ENCODE measurements at regions not wholly inside any gene's neighbourhood (a gene's known extent, or its start where the extent isn't known, plus 50 kb on each side); places are given as distances from the start of the nearest gene placed in this dataset.

DNA sequence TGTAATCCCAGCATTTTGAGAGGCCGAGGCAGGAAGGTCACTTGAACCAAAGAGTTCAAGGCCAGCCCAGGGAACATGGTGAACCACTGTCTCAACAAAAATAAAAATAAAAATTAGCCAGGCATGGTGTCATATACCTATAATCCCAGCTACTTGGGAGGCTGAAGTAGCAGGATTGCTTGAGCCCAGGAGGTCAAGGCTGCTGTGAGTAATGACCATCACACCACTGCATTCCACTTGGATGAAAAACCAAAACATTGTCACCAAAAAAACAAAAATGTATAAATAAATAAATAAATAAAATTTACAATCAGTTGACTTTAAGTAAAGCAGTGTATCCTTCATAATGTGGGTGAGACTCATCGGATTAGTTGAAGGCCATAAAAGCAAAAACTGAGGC lies 541.4 kb downstream of the CSNK1G3 start:
- POLR2A ChIA-PET, result no interaction called here
- TF ChIP-seq, protein P1, sequence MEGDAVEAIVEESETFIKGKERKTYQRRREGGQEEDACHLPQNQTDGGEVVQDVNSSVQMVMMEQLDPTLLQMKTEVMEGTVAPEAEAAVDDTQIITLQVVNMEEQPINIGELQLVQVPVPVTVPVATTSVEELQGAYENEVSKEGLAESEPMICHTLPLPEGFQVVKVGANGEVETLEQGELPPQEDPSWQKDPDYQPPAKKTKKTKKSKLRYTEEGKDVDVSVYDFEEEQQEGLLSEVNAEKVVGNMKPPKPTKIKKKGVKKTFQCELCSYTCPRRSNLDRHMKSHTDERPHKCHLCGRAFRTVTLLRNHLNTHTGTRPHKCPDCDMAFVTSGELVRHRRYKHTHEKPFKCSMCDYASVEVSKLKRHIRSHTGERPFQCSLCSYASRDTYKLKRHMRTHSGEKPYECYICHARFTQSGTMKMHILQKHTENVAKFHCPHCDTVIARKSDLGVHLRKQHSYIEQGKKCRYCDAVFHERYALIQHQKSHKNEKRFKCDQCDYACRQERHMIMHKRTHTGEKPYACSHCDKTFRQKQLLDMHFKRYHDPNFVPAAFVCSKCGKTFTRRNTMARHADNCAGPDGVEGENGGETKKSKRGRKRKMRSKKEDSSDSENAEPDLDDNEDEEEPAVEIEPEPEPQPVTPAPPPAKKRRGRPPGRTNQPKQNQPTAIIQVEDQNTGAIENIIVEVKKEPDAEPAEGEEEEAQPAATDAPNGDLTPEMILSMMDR (IDR thresholded peaks at IDR 0.05; ENCODE audit: insufficient read depth, low read depth, low read length), result no peak

DNA sequence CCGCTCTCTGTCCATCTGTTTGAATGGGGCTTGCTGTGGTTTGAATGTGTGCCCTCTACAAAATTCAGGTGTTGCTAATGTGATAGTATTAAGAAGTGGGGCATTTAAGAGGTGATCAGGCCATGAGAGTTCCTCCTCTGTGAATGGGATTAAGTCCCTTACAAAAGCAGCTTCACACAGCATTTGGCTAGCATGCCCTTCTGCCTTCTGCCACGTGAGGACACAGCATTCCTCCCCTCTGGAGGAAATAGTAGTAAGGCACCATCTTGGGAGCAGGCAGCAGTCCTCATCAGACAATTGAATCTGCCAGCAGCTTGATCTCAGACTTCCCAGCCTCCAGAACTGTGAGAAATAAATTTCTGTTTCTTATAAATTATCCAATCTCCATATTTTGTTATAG lies 540.2 kb downstream of the CSNK1G3 start:
- ChIA-PET POLR2A (no interaction called here), CTCF (interaction anchor here (0.6 kb wide), 1 partner anchor 477 kb away, joined by 3 read pairs; no protein-coding TSS in a partner anchor)
- Histone ChIP-seq H3K4me3 (ENCODE audit: low read depth, low read length) (no peak overlapping the region), H3K36me3 (ENCODE audit: control insufficient read depth, insufficient read depth, low read length) (no peaks in the 10 kb centered on the region), H3K27me3 (ENCODE audit: control insufficient read depth, insufficient read depth, low read length) (no peaks in the 10 kb centered on the region)
- DNase-seq (ENCODE audit: low read depth), result no peak
- TF ChIP-seq, protein P1 (IDR thresholded peaks at IDR 0.05; ENCODE audit: insufficient read depth, low read depth, low read length), result no peak

More for the DNA sequence above, 541.4 kb downstream of the CSNK1G3 start:
- H3K4me3 ChIP-seq (ENCODE audit: low read depth, low read length), result no peak overlapping the region
- no peak for DNase-seq (ENCODE audit: low read depth)
- H3K36me3 ChIP-seq (ENCODE audit: control insufficient read depth, insufficient read depth, low read length), result no peaks in the 10 kb centered on the region
- H3K27me3 ChIP-seq (ENCODE audit: control insufficient read depth, insufficient read depth, low read length), result no peaks in the 10 kb centered on the region
- CTCF ChIA-PET, result no interaction called here

DNA sequence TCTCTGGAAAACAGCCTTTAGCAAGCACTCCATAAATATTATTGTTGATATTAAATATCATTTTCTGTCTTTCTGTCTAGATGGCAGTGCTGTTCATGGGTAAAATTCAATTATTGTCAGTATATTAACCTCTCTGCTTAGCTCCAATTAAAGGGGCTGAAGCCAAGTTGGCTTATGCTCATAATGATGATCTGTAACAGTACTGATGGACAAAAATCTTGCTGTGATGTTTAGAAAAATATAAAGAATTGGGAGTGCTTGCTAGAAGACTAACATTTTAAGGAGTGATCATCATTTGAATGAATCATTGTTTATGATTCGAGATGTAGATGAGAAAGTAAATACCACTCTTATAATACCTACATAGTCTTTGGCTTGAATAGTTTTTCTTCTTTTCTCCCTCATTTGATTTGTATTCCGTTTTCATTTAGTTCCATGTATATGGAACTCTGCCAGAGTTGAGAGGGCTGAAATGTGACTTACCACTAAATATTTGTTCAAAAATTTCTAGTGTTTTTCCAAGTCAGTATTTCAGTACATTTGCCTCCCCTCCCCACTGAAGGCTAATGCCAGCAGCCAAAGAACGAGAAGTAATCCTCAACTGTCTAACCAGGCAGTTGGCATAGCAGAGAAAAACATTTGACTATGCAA lies 538.3 kb downstream of the CSNK1G3 start:
- TF ChIP-seq, protein P1 (IDR thresholded peaks at IDR 0.05; ENCODE audit: insufficient read depth, low read depth, low read length), result no peak
- Histone ChIP-seq H3K27me3 (ENCODE audit: control insufficient read depth, insufficient read depth, low read length) (no peaks in the 10 kb centered on the region), H3K4me3 (ENCODE audit: low read depth, low read length) (no peak overlapping the region), H3K36me3 (ENCODE audit: control insufficient read depth, insufficient read depth, low read length) (no peaks in the 10 kb centered on the region)
- CTCF ChIA-PET, result no interaction called here
- POLR2A ChIA-PET, result no interaction called here
- DNase-seq (ENCODE audit: low read depth), result no peak

DNA sequence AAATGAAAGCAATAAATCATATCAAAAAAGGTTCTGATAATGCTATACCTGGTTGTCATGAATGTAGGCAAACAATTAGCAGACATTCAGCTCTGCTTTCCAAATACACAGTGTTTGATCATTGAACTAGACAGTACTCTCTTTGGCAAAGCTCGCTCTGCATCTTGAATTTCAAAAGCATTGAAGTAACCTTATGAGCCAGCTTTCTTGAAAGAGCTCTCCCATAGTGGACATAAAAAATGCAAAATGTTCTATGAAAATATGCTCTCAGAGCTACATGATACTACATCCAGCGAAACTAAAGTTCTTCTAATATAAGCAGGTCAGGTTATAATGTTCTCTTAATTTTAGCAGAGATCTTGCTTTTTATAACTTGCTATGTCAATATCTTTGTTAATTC lies 533.4 kb downstream of the CSNK1G3 start:
- Histone ChIP-seq H3K27me3 (ENCODE audit: control insufficient read depth, insufficient read depth, low read length) (no peaks in the 10 kb centered on the region), H3K4me3 (ENCODE audit: low read depth, low read length) (no peak overlapping the region), H3K36me3 (ENCODE audit: control insufficient read depth, insufficient read depth, low read length) (no peaks in the 10 kb centered on the region)
- ChIA-PET POLR2A (no interaction called here), CTCF (interaction anchor here (0.8 kb wide), 1 partner anchor 22 kb away, joined by 3 read pairs; no protein-coding TSS in a partner anchor)
- no peak for DNase-seq (ENCODE audit: low read depth)
- TF ChIP-seq, protein P1 (IDR thresholded peaks at IDR 0.05; ENCODE audit: insufficient read depth, low read depth, low read length), result no peak

DNA sequence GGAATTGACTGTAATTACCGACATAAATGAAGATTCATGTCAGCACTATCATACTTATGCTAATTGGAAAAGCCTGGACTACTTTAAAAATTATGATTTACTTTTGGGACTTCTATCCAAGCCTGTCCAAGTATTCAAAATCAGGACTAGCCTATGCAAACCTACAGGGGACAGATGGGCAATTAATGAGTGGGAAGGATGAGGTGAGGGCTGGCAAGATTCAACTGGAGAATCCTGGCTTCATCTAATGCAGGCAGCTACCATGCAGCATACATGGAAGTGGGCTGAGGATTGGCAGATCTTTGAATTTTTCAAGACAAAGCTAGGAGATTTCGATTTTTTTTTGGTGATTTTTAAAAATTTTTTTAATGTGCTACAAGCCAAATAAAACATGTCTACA lies 532.6 kb downstream of the CSNK1G3 start:
- CTCF ChIA-PET, result no interaction called here
- Histone ChIP-seq H3K36me3 (ENCODE audit: control insufficient read depth, insufficient read depth, low read length) (no peaks in the 10 kb centered on the region), H3K27me3 (ENCODE audit: control insufficient read depth, insufficient read depth, low read length) (no peaks in the 10 kb centered on the region), H3K4me3 (ENCODE audit: low read depth, low read length) (no peak overlapping the region)
- DNase-seq (ENCODE audit: low read depth), result no peak
- POLR2A ChIA-PET, result no interaction called here
- TF ChIP-seq, protein P1 (IDR thresholded peaks at IDR 0.05; ENCODE audit: insufficient read depth, low read depth, low read length), result no peak
